ENCODE measurements at regions not wholly inside any gene's neighbourhood (a gene's known extent, or its start where the extent isn't known, plus 50 kb on each side); places are given as distances from the start of the nearest gene placed in this dataset.

GRCh38 chr5:72659726-72660125, 152.5 kb upstream of the ZNF366 start:
- no peak for TF ChIP-seq CTCF (conservative IDR thresholded peaks at IDR 0.05; ENCODE audit: low read depth, low read length)
- TF ChIP-seq EZH2 (IDR thresholded peaks at IDR 0.05; ENCODE audit: low read length, unreplicated experiment) = no peak
- TF ChIP-seq EZH2phosphoT487 (IDR thresholded peaks at IDR 0.05; ENCODE audit: borderline replicate concordance, low read length) = no peak

All from PC-3 (cell line).